SU-DHL-6 (cell line): ENCODE measurements at regions not wholly inside any gene's neighbourhood (a gene's known extent, or its start where the extent isn't known, plus 50 kb on each side); places are given as distances from the start of the nearest gene placed in this dataset.

Source experiments
- H2AFZ ChIP-seq: fragments of 200-600 bp; sonication (generic); 2 replicates; pipeline ENCODE4 v1.6.1; 2014; ENCODE audit warnings: low read depth, mild to moderate bottlenecking, moderate library complexity, mixed read lengths, antibody characterized with exemption, low read length; ENCODE audit not compliant: severe bottlenecking
- H3F3A ChIP-seq: fragments of 200-600 bp; shearing (Covaris generic); 2 replicates; pipeline ENCODE4 v1.6.0; 2016; ENCODE audit warnings: antibody characterized with exemption, mild to moderate bottlenecking; ENCODE audit not compliant: insufficient read depth
- H3K27ac ChIP-seq: fragments of 200-600 bp; sonication (generic); 2 replicates; pipeline ENCODE4 v1.5.1; 2016; ENCODE audit warnings: low read depth, mild to moderate bottlenecking, low read length, moderate library complexity, mixed read lengths
- H3K27me3 ChIP-seq: fragments of 200-600 bp; sonication (generic), shearing (Covaris generic); 2 replicates; pipeline ENCODE4 v1.6.0; 2014; ENCODE audit warnings: mild to moderate bottlenecking, low read length
- H3K36me3 ChIP-seq: fragments of 200-600 bp; sonication (generic); 2 replicates; pipeline ENCODE4 v1.6.1; 2014; ENCODE audit warnings: mild to moderate bottlenecking, low read length, mixed read lengths
- H3K4me2 ChIP-seq: fragments of 300-600, 200-600 bp; shearing (Covaris generic), sonication (generic); 2 replicates; pipeline ENCODE4 v1.6.0; 2014; ENCODE audit warnings: low read length, low read depth, mild to moderate bottlenecking; ENCODE audit not compliant: poor library complexity, severe bottlenecking
- H3K4me3 ChIP-seq: fragments of 200-600 bp; sonication (generic); 2 replicates; pipeline ENCODE4 v1.5.1; 2014; ENCODE audit warnings: antibody characterized with exemption, low read length, mild to moderate bottlenecking, mixed read lengths; ENCODE audit not compliant: insufficient read depth, poor library complexity, severe bottlenecking
- H3K79me2 ChIP-seq: fragments of 200-600 bp; sonication (generic); 2 replicates; pipeline ENCODE4 v1.6.1; 2014; ENCODE audit warnings: mild to moderate bottlenecking, low read length, moderate library complexity; ENCODE audit not compliant: insufficient read depth
- H3K9ac ChIP-seq: fragments of 200-600 bp; sonication (generic); 2 replicates; pipeline ENCODE4 v1.7.0; 2014; ENCODE audit warnings: mild to moderate bottlenecking, low read length
- H3K9me2 ChIP-seq: fragments of 200-600 bp; sonication (generic); replicated peaks from 2 replicates; pipeline ENCODE4 v1.6.1; 2014; ENCODE audit warnings: low read length; ENCODE audit not compliant: insufficient read depth
- H3K9me3 ChIP-seq: fragments of 200-600 bp; sonication (generic); 2 replicates; pipeline ENCODE4 v1.6.1; 2014; ENCODE audit warnings: low read length, mixed read lengths; ENCODE audit not compliant: insufficient read depth
- H4K20me1 ChIP-seq: fragments of 200-600 bp; sonication (generic); 2 replicates; pipeline ENCODE4 v1.6.1; 2014; ENCODE audit warnings: low read depth, mild to moderate bottlenecking, antibody characterized with exemption, low read length, moderate library complexity, mixed read lengths
- CTCF ChIP-seq: fragments of 200-600 bp; sonication (generic); IDR thresholded peaks from one replicate; pipeline ENCODE4 v1.5.1; 2017; ENCODE audit warnings: antibody characterized with exemption, mild to moderate bottlenecking, low read length, moderate library complexity; ENCODE audit not compliant: insufficient read depth, poor library complexity, severe bottlenecking
- EZH2phosphoT487 ChIP-seq: fragments of 200-600 bp; sonication (generic), shearing (Covaris generic); conservative IDR thresholded peaks from 2 replicates; pipeline ENCODE4 v1.6.1; 2018; ENCODE audit warnings: mild to moderate bottlenecking, antibody characterized with exemption, low read length, moderate library complexity, mixed read lengths

GRCh38 chr2:196284144-196284844 lies 112.9 kb upstream of the STK17B start:
- H3K27ac ChIP-seq: no peak overlapping the region
- no peaks in the 10 kb centered on the region for H4K20me1 ChIP-seq
- no peaks in the 10 kb centered on the region for H3K79me2 ChIP-seq
- no peak overlapping the region for H3K9ac ChIP-seq
- no peaks in the 10 kb centered on the region for H3F3A ChIP-seq
- H3K9me2 ChIP-seq: no peaks in the 10 kb centered on the region
- H3K4me3 ChIP-seq: no peak overlapping the region
- no peak overlapping the region for H2AFZ ChIP-seq
- no peaks in the 10 kb centered on the region for H3K9me3 ChIP-seq
- no peaks in the 10 kb centered on the region for H3K27me3 ChIP-seq
- TF ChIP-seq EZH2phosphoT487 (no peak), CTCF (no peak)
- H3K36me3 ChIP-seq: no peaks in the 10 kb centered on the region
- H3K4me2 ChIP-seq: no peak overlapping the region

GRCh38 chr2:196284866-196285557 lies 113.6 kb upstream of the STK17B start:
- Histone ChIP-seq H3K4me2 (no peak overlapping the region), H3K4me3 (no peak overlapping the region), H3K27ac (no peak overlapping the region), H3K9ac (no peak overlapping the region), H3F3A (no peaks in the 10 kb centered on the region), H3K27me3 (no peaks in the 10 kb centered on the region), H3K9me2 (no peaks in the 10 kb centered on the region), H3K9me3 (no peaks in the 10 kb centered on the region), H3K79me2 (no peaks in the 10 kb centered on the region), H3K36me3 (no peaks in the 10 kb centered on the region), H2AFZ (no peak overlapping the region), H4K20me1 (no peaks in the 10 kb centered on the region)
- TF ChIP-seq EZH2phosphoT487 (no peak), CTCF (no peak)

GRCh38 chr2:196286821-196287220 lies 115.4 kb upstream of the STK17B start:
- no peaks in the 10 kb centered on the region for H3K79me2 ChIP-seq
- H3K27ac ChIP-seq: no peak overlapping the region
- H2AFZ ChIP-seq: no peak overlapping the region
- no peaks in the 10 kb centered on the region for H3K9me2 ChIP-seq
- no peaks in the 10 kb centered on the region for H3K36me3 ChIP-seq
- no peaks in the 10 kb centered on the region for H3K27me3 ChIP-seq
- no peak overlapping the region for H3K4me2 ChIP-seq
- H3F3A ChIP-seq: no peaks in the 10 kb centered on the region
- no peaks in the 10 kb centered on the region for H3K9me3 ChIP-seq
- no peak overlapping the region for H3K4me3 ChIP-seq
- no peak overlapping the region for H3K9ac ChIP-seq
- H4K20me1 ChIP-seq: no peaks in the 10 kb centered on the region
- no peak for TF ChIP-seq CTCF
- no peak for TF ChIP-seq EZH2phosphoT487
